HG02973 (cell line): ENCODE measurements at regions not wholly inside any gene's neighbourhood (a gene's known extent, or its start where the extent isn't known, plus 50 kb on each side); places are given as distances from the start of the nearest gene placed in this dataset.
"Not testable (repeated sequence)": the region's sequence is repeated elsewhere in the genome, so short reads cannot be mapped to it uniquely, and the experiment has no call there.

Source experiments
- ATAC-seq: cut with Tn5 transposase; IDR thresholded peaks from one replicate; pipeline ENCODE4 v1.9.1; 2021; ENCODE audit warnings: moderate library complexity; ENCODE audit not compliant: unreplicated experiment

- no peak for ATAC-seq
These were observed 154.0 kb downstream of the RHOU start for GRCh38 chr1:228889289-228889688.

GRCh38 chr1:228891272-228892034 is 156.2 kb downstream of the RHOU start:
- ATAC-seq, result no peak

GRCh38 chr1:228892200-228892599 is 156.9 kb downstream of the RHOU start:
- ATAC-seq, result not testable (repeated sequence)

GRCh38 chr1:228894442-228894989 is 159.2 kb downstream of the RHOU start:
- no peak for ATAC-seq

- no peak for ATAC-seq
These were observed 162.6 kb downstream of the RHOU start for GRCh38 chr1:228897901-228898300.

- ATAC-seq, result peak; percentile 89
These were observed 163.3 kb downstream of the RHOU start for GRCh38 chr1:228898582-228898992.

GRCh38 chr1:228899421-228899956 is 164.2 kb downstream of the RHOU start:
- no peak for ATAC-seq

GRCh38 chr1:228900099-228900885 is 165.0 kb downstream of the RHOU start:
- ATAC-seq, result no peak

- no peak for ATAC-seq
These were observed 165.7 kb downstream of the RHOU start for GRCh38 chr1:228900886-228901392.

- no peak for ATAC-seq
These were observed 166.8 kb downstream of the RHOU start for GRCh38 chr1:228901936-228902681.

GRCh38 chr1:228902781-228903433 is 167.6 kb downstream of the RHOU start:
- ATAC-seq, result no peak

GRCh38 chr1:228903434-228904071 is 168.3 kb downstream of the RHOU start:
- ATAC-seq, result no peak

- ATAC-seq, result no peak
These were observed 168.9 kb downstream of the RHOU start for GRCh38 chr1:228904222-228904621.

- no peak for ATAC-seq
These were observed 170.4 kb downstream of the RHOU start for GRCh38 chr1:228905701-228906101.

GRCh38 chr1:228906223-228906860 is 171.1 kb downstream of the RHOU start:
- no peak for ATAC-seq

GRCh38 chr1:228911225-228912210 is 176.2 kb downstream of the RHOU start:
- no peak for ATAC-seq

GRCh38 chr1:228913626-228914414 is 178.5 kb downstream of the RHOU start:
- no peak for ATAC-seq
